ENCODE measurements at regions not wholly inside any gene's neighbourhood (a gene's known extent, or its start where the extent isn't known, plus 50 kb on each side); places are given as distances from the start of the nearest gene placed in this dataset.

- TF ChIP-seq CTCF (IDR thresholded peaks at IDR 0.05; ENCODE audit: low read length) = no peak
- no peak for TF ChIP-seq EZH2 (IDR thresholded peaks at IDR 0.05; ENCODE audit: borderline replicate concordance, low read length)
Measured at GRCh38 chr10:6912929-6913328, 332.9 kb upstream of the PRKCQ start.
